Aorta (tissue), 5 donors: ENCODE measurements at regions not wholly inside any gene's neighbourhood (a gene's known extent, or its start where the extent isn't known, plus 50 kb on each side); places are given as distances from the start of the nearest gene placed in this dataset.

Experiments used
- ATAC-seq: fragments of 200-7000 bp; cut with Tn5 transposase; one replicate; pipeline ENCODE4 v1.9.1; 2022; ENCODE audit warnings: moderate library complexity; ENCODE audit not compliant: low FRiP score
- DNase-seq, 2 donors: peaks; one replicate each; pipeline ENCODE4 v3.0.0-alpha.2; 2020
- H3K27ac ChIP-seq, 2 donors: one replicate each; pipeline ENCODE4 v1.5.1; 2013; ENCODE audit warnings: low read length in 2 of 2, mild to moderate bottlenecking in 2 of 2, moderate library complexity in 2 of 2, control low read depth in 1 of 2, inconsistent platforms in 1 of 2, low read depth in 1 of 2
- H3K27me3 ChIP-seq, 2 donors: one replicate each; pipeline ENCODE4 v1.6.1; 2013; ENCODE audit warnings: control low read depth in 1 of 2, low read length in 1 of 2, mild to moderate bottlenecking in 1 of 2, moderate library complexity in 1 of 2; ENCODE audit not compliant: insufficient read depth in 2 of 2, control insufficient read depth in 1 of 2
- H3K36me3 ChIP-seq, 2 donors: one replicate each; pipeline ENCODE4 v1.6.1; 2013; ENCODE audit warnings: control low read depth in 1 of 2, low read length in 1 of 2, mild to moderate bottlenecking in 1 of 2; ENCODE audit not compliant: insufficient read depth in 2 of 2, control insufficient read depth in 1 of 2
- H3K4me1 ChIP-seq, 2 donors: one replicate each; pipeline ENCODE4 v1.6.1; 2013; ENCODE audit warnings: low read length in 2 of 2, control low read depth in 1 of 2, mild to moderate bottlenecking in 1 of 2, moderate library complexity in 1 of 2; ENCODE audit not compliant: insufficient read depth in 2 of 2, control insufficient read depth in 1 of 2
- H3K4me3 ChIP-seq, 2 donors: one replicate each; pipeline ENCODE4 v1.5.1; 2013; ENCODE audit warnings: low read length in 2 of 2, control low read depth in 1 of 2, mild to moderate bottlenecking in 1 of 2
- H3K9me3 ChIP-seq: one replicate; pipeline ENCODE4 v1.6.1; 2013; ENCODE audit warnings: mild to moderate bottlenecking, low read length; ENCODE audit not compliant: control insufficient read depth
- WGBS, 2 donors: extraction: QIAGEN DNeasy Blood & Tissue Kit; methylation state at CpG; one replicate each; pipeline ENCODE4 v1.1.7; 2013; 5-methylcytosine and 5-hydroxymethylcytosine counted together
- intact Hi-C, 2 donors: fragments of 100-400 bp; cut with DNase I; formaldehyde crosslinking; loops; one replicate each; pipeline versions ENCODE4 v1.14.2 to v1.15.0; 2022
- donor health status: healthy with polysubstance abuse.
- donor health status: Bipolar disorder and iron deficiency.
- donor health status: DM: no; HTN: no; CAD: no.
- donor health status: DM: no; HTN: no; CAD: no.
- donor health status: DM: yes; HTN: yes; CAD: no.

GRCh38 chr4:18767921-18768320, 746.4 kb upstream of the LCORL start:
- Histone ChIP-seq H3K9me3 (no peaks in the 10 kb centered on the region), H3K4me3 (no peak overlapping the region), H3K27ac (no peak overlapping the region), H3K4me1 (no peaks in the 10 kb centered on the region), H3K36me3 (no peaks in the 10 kb centered on the region), H3K27me3 (no peaks in the 10 kb centered on the region)
- DNase-seq (no peak), ATAC-seq (no peak)
- intact Hi-C loops, result no loop called here
- 67 to 72% methylated on average over 2 of the region's 2 CpGs for WGBS, 2 donors

DNA sequence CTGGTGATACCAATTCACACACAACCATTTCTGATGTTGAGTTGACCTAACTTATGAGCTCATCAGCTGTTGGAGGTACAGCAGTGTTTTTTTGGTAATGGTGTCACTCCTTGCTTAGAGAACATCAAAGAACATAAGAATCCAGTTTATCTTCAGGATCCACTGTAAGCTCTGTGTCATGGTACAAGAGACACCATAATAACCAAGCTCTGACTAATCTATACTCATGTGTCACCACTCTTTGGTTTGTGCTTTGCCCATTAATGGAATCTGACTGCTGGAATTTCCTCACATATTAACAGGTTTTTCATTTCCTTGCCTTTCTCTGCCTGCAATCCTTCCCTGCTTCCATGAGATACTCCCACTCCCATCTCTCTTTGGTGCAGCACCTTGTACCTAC, 735.1 kb upstream of the LCORL start:
- H3K36me3 ChIP-seq, result no peaks in the 10 kb centered on the region
- no peak overlapping the region for H3K27ac ChIP-seq
- ATAC-seq (no peak), DNase-seq (no peak)
- H3K4me1 ChIP-seq, result no peaks in the 10 kb centered on the region
- H3K27me3 ChIP-seq, result no peaks in the 10 kb centered on the region
- intact Hi-C loops, result no loop called here
- H3K9me3 ChIP-seq, result peaks cover 2% of the 10 kb centered on the region
- H3K4me3 ChIP-seq, result no peak overlapping the region

DNA sequence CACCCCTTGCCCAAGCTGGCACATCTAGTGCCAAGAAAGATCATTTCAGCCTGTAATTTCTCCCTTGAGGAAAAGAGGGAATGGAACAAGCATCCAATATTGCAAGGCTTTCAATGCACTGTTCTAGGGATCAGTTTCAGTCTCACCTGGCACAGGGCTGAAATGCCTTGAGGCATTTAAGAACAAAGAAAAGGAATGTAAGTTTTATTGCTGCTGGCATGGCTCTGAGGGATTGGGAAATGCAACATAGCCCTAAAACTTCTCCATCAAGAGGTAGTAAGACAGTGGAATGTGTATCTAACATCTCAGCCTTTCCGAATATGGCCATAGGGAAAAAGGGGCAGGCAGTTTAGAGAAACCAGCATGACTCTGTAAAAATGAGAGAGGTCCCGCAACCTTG, 732.6 kb upstream of the LCORL start:
- intact Hi-C loops, result no loop called here
- peaks cover 2% of the 10 kb centered on the region for H3K9me3 ChIP-seq
- WGBS, 2 donors, result 46 to 63% methylated on average over 2 of the region's 2 CpGs
- H3K4me3 ChIP-seq, result no peak overlapping the region
- no peak for DNase-seq
- no peak for ATAC-seq
- no peak overlapping the region for H3K27ac ChIP-seq
- H3K27me3 ChIP-seq, result no peaks in the 10 kb centered on the region
- H3K36me3 ChIP-seq, result no peaks in the 10 kb centered on the region
- H3K4me1 ChIP-seq, result no peaks in the 10 kb centered on the region

- H3K4me1 ChIP-seq, result no peaks in the 10 kb centered on the region
- H3K9me3 ChIP-seq, result no peaks in the 10 kb centered on the region
- 31 to 37% methylated on average over 1 of the region's 1 CpG for WGBS, 2 donors
- H3K27ac ChIP-seq, result no peak overlapping the region
- H3K27me3 ChIP-seq, result no peaks in the 10 kb centered on the region
- DNase-seq, result no peak
- intact Hi-C loops, result no loop called here
- no peak overlapping the region for H3K4me3 ChIP-seq
- ATAC-seq, result no peak
- no peaks in the 10 kb centered on the region for H3K36me3 ChIP-seq
These were observed 729.5 kb upstream of the LCORL start for GRCh38 chr4:18751083-18751482.

DNA sequence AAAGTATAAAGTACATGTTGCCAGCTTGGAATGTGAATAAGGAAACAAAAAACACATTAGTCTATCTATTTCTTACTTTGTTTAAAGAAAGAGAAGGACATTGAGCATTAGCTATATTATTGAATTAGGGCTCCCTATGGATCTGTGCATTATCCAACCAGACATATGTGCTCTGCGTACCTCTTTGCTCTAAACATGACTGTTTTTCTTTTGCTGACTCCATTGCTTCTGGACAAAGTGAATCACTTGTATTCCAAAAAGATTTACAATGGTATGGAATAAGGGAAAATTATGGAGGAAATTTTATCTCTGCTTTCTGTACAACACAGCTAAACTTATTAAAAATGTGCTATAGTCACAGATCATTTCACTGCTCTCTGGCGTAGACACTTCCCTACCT, 727.8 kb upstream of the LCORL start:
- H3K27me3 ChIP-seq, result no peaks in the 10 kb centered on the region
- no peak for ATAC-seq
- no peak overlapping the region for H3K27ac ChIP-seq
- H3K9me3 ChIP-seq, result no peaks in the 10 kb centered on the region
- H3K36me3 ChIP-seq, result no peaks in the 10 kb centered on the region
- H3K4me3 ChIP-seq, result no peak overlapping the region
- WGBS, 2 donors, result 78 to 94% methylated on average over 2 of the region's 2 CpGs
- intact Hi-C loops, result no loop called here
- no peak for DNase-seq
- H3K4me1 ChIP-seq, result no peaks in the 10 kb centered on the region

- Histone ChIP-seq H3K9me3 (no peaks in the 10 kb centered on the region), H3K27me3 (no peaks in the 10 kb centered on the region), H3K4me3 (no peak overlapping the region), H3K36me3 (no peaks in the 10 kb centered on the region), H3K27ac (no peak overlapping the region), H3K4me1 (peaks cover 0 to 2% of the 10 kb centered on the region in 2 donors)
- ATAC-seq (no peak), DNase-seq (no peak)
- intact Hi-C loops, result no loop called here
These were observed 715.0 kb upstream of the LCORL start for GRCh38 chr4:18736551-18736950.

GRCh38 chr4:18735740-18736268, 714.2 kb upstream of the LCORL start:
- no peak for DNase-seq
- Histone ChIP-seq H3K4me3 (no peak overlapping the region), H3K9me3 (no peaks in the 10 kb centered on the region), H3K27ac (no peak overlapping the region), H3K36me3 (no peaks in the 10 kb centered on the region), H3K27me3 (no peaks in the 10 kb centered on the region), H3K4me1 (peaks cover 0 to 2% of the 10 kb centered on the region in 2 donors)
- intact Hi-C loops, result no loop called here
- no peak for ATAC-seq
- WGBS, 2 donors, result 19 to 44% methylated on average over 3 of the region's 3 CpGs

GRCh38 chr4:18734405-18734804, 712.9 kb upstream of the LCORL start:
- no peak for ATAC-seq
- intact Hi-C loops, result no loop called here
- H3K27ac ChIP-seq, result no peak overlapping the region
- H3K4me3 ChIP-seq, result no peak overlapping the region
- WGBS, 2 donors, result 6% methylated on average over 2 of the region's 2 CpGs
- H3K9me3 ChIP-seq, result no peaks in the 10 kb centered on the region
- no peak for DNase-seq
- no peaks in the 10 kb centered on the region for H3K27me3 ChIP-seq
- no peaks in the 10 kb centered on the region for H3K36me3 ChIP-seq
- peaks cover 0 to 2% of the 10 kb centered on the region in 2 donors for H3K4me1 ChIP-seq

DNA sequence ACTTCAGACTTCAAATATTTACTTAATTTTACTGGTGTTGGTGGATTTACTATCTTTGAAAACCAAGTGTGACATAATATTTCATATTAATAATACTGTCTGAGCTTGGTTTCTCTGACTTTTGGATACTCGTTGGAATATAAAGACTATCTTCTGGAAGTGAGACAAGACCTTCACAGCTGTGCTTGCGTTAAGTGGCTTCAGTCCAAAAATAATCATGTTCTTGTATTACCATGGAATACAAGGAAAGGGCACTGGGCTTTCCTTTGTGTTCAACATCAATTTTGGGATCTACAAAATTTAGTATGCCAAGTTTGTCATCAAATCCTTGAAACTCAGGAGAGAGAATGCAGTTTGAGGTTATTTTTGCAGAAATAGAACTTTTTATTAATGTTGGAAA, 712.4 kb upstream of the LCORL start:
- Histone ChIP-seq H3K4me3 (no peak overlapping the region), H3K27ac (no peak overlapping the region), H3K27me3 (no peaks in the 10 kb centered on the region), H3K36me3 (no peaks in the 10 kb centered on the region), H3K9me3 (no peaks in the 10 kb centered on the region), H3K4me1 (peaks cover 0 to 2% of the 10 kb centered on the region in 2 donors)
- WGBS, 2 donors, result 6 to 10% methylated on average over 2 of the region's 2 CpGs
- no peak for ATAC-seq
- intact Hi-C loops, result no loop called here
- DNase-seq, result no peak
